Tongue (tissue), 1 donor: ENCODE measurements at regions not wholly inside any gene's neighbourhood (a gene's known extent, or its start where the extent isn't known, plus 50 kb on each side); places are given as distances from the start of the nearest gene placed in this dataset.

ENCODE experiments used
- DNase-seq: peaks from one replicate; pipeline ENCODE4 v3.0.0-alpha.2; 2015

DNA sequence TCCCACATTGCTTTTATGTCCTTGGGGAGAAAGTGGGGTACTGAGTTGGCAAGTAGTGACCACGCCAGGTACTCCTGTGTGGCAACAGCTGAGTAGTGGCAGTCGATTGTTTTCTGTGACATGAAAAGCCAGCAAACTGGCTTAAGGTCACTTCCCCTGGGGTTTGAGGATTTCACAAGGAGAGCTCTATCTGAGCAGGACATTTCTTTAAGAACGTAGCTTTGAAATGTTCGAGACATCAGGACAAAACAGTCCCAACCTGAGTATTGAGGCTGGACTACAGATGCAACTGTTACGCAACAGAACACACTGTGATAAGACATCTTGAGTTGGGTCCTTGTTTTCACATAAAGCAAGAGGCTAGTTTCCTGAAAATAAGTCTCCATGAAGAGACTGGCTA is 146.7 kb upstream of the KLF14 start:
- no peak for DNase-seq

DNA sequence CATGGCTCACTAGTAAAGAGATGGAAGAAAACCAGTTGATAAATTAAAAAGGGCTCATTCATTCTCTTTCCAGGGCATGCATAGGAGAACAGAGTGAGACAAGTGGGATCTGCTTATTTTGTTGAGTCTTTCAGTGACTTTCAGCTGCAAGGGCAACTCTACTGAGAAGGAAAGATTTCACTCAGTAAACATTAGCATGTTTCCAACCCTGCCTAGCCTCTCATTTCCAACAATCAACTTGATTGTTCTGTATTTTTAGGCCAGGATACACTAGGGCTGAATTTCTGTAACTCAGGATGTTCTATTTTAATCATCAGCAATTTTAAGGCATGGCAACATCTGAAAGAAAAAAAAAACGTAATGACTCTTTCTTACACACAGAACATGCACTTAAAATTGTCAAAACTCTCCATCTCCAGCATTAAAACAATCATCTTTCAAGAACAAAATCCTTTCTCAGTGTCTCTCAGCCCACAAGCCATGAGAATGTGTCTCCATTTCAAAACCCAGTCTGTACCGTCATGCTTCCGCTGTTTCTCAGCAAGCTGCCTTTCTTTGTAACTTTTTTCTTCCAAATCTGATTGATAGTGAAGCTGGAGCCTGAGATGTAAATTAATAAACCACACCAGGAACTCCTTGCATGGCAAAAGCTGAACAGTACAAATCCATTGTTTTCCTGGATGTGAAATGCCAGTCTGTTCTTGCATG is 147.2 kb upstream of the KLF14 start:
- no peak for DNase-seq

DNA sequence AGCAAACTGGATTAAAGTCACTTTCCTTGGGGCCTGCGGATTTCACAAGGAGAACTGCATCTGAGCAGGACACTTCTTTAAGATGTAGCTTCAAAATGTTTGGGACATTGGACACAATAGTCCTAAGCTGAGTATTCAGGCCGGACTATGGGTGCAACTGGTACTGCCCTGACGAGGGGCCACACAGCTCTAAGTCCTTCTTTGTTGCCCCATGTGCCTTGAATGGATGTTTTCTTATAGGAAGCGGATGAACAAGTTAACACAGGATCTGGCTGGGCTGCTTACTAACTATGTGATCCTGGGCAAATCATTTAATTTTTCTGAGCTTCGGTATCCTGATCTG is 147.8 kb upstream of the KLF14 start:
- no peak for DNase-seq

DNA sequence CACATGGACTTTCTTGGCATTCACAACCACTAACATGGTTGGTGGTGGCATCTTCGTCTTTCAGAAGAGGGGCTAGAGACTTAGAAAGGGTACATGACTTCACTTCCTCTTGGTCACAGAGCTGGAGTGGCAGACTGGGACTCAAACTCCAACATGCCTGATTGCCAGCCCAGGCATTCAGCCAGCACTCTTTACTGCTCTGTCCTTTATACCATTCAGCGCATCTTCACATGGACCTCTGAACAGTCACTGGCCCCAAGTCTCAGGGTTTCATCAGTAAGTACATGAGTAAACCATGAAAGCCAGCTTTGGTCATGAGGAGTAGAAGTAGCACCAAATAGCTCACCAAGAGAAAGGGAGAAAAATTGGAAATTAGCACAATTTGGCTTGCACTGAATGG is 148.4 kb upstream of the KLF14 start:
- DNase-seq: no peak

DNA sequence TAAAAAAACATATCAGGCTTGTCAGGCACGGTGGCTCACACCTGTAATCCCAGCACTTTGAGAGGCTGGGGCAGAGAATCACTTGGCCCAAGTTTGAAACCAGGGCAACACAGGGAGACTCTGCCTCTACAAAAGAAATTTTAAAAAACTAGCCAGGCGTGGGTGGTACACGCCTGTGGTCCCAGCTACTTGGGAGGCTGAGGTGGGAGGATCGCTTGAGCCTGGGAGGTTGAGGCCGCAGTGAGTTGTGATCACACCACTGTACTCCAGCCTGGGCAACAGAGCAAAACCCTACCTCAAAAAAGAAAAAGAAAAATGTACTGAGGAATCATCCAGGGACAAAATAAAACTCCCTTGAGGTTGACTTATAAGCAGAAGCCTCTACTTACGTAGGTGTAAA is 149.9 kb upstream of the KLF14 start:
- DNase-seq: no peak

DNA sequence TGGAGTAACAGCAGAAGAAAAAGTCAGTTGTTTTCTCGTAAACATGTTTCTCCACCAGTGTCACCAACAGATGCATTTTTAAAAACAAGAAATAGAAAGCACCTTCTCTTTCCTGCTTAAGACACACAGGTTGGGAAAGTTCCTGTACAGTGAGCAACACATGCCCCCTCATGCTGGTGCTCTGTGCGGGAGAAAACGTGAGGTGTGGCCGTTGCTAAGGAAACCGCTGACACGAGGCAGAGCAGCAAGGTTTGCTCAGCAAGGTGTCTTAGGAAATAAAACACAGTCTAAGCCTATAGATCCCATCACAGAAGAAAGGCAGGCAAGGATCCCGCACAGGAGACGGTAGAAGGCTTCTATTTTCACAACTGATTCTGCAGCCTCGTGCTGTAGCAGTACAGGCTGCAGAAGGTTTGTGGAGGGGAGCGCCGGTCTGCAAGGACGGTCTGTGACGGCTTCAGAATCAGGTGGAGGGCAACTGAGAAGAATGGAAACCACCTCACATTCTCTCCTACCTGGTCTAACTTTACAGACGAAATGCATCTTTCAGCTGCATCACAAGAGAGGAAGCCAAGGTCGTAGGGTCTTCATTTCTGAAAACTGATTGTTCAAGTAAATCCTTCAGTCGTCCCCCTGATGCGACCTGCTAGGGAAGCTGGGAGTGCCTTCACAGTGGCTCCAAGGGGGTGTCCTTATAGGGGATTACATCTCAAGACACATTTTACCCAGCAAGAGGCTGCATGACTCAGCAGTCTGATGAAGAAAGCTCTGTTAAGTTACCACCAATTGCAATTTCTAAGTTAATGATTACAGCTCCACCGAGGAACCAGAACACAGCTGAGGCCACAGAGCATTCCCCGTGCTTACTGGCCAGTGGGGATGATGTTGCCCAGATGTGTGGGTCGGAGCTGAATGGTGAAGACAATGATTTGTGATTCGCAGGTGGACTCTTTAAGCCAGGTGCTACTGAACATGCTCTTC is 150.7 kb upstream of the KLF14 start:
- peak; percentile 55 for DNase-seq

DNA sequence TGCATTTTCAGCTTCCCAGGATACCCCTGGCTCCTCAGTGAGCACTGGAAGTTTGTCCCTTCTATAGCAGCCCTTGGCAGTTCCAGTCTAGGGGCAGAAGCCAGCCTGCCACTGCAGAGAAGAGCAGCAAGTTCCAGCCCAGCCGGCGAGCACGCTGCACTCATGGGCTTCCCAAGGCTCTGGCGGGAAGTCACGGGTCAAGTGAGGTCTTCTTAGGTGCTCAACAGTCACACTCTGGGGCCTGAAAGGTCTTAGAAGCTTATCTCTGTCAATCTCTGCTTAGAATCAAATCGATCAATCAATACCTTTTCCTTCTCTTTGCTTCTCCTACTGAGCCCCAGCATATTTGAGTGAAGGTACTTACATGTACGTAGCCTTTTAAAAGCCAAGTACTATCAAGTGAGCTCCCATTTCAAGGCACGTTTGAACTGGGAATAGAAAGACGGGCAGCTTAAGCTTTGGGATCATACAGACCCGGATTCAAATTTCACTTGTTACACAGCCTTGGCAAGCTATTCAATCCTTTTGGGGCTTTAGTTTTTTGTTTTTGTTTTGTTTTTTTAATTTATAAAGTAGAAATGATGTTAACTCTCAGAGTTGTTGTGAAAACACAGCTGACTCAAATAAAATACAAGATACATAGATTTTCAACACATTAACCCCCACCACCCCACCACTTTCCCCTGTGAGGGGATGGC is 152.6 kb upstream of the KLF14 start:
- no peak for DNase-seq

DNA sequence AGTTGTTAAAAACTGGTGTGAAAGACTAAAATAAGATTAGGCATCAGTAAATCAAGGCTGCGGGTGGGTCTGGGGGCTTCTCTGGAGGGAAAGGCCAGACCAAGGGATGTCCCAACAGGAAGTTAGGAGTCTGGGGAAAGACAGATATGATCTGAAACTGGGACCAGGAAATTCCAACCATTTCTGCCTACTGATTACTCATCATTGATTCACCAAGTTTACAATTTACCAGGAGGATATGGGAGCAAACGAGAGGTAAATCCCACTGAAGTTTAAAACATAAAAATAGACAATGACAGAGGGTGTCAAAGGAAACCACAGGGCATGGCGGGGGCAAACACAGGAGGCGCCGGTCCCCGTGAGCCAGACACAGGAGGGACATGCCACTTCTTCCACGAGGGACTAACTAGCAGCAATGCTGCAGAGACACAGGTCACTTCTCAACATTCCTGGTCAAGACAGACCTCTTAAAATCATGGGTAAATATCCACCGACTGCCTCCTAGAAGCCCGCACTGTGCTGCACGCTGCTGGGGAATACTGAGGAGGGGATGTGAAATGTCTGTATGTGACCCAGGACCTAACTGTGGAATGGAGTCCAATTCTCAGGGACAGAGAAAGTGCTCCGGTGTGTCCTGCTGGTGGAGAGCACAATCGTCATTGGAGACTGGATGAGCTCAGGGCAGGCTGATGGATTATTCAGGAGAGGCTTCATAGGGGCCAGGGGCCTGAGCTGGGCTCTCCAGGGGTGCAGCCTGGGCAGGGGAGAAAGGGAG is 153.4 kb upstream of the KLF14 start:
- no peak for DNase-seq

DNA sequence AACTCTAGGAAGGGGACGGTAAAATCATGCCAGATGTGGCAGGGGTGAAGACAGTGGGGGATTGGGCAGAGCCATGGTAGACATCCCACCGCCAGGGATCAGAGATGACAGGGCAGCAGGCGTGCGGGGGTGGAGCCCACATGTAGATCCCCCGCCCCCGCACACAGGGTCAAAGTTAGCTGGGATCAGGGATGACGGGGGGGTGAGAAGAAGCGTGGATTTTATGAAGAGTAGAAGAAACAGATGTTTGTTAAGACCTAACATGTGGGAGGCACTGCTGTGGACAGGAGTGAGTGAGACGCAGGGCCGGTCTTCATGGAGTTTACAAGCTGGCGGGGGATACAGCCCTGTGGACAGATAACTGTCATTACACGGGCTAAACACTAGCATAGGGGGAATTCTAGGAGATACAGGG is 154.0 kb upstream of the KLF14 start:
- no peak for DNase-seq

DNA sequence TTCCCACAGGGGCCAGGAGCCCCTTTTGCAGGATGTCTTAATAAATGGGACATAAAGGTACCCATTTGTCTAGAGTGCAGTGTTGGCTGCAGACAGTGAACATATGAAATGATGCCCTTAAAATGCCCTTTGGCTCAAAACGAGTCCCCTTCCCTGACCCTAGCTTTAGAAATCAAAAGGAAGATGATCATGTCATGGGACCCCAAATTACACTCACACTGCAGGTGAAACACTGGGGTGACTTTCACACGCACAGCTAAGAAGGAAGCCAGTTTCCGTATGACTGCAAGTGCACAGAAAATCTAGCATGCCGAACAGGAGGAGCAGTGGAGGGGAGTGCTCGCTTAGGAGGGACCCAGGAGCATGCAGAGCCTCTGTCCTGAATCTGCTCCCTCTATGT is 154.5 kb upstream of the KLF14 start:
- DNase-seq: no peak

DNA sequence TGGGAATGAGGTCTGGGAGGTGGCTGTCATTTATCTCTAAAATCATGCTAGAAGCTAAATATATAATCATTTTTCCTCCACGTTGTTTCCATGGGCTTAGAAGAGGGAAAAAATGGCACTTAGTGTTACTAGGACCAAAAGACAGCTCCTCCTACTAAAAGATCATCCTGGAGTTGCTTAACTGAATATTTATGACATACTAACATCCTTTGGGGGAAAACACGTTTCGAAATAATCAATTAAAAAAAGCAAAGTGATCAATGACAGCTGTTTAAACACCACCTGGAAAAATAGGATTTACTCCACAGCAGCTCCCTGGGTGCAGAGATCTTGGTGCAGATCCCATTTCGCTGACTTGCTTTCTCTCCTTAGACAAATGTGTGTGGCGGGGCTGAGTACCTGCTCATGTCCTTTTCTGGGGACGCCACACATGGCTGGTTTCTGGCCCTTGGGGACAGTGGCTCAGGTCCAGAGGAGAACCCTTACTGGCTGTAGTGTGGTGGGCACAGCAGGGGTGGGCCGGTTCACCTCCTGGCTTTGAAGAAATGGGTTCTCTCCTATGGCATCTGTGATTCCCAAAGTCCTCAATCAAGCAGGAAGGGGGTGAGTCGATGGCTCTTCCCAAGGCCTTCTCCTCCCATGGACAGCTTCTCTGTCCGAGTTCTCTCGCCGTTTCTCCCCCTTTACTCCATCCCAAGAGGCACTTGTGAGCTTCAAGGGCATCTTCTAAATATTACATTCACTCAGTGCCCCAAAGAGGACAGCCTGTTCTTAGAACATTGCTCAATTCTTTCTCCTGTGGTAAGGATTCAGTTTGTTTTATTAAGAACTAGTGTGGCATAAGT is 156.4 kb upstream of the KLF14 start:
- no peak for DNase-seq

DNA sequence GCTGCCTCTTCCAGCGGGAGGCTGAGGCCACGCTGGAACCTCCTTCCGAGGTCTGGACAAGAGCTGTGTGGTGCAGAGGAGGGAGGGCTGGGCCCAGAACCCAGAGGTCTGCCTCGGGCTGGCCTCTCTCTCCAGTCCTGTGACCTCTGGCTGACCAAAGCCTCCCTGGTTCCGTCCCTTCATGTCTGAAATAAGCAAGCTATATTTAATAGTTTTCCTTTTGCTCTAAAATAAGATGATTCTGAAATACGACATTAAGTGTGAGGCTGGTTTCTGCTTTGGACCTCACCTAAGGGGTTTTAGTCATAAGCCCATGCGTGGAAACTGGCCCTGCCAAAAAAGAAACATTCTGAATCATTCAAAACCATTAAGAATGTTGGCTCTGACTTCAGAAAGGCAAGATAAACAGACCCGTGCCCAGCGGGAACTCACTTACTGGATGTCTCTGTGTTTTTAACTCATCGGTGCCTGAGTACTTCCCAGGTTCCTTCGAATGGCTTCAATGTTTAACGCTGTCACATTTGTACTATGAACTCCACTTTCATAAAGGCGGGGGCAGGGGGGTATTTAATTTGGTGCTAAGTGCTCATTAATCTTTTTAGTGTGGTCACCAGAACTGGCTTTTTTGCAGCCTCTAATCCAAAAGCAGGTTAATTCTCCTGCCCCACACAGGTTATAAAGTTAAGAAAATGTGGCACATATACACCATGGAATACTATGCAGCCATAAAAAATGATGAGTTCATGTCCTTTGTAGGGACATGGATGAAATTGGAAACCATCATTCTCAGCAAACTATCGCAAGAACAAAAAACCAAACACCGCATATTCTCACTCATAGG is 157.5 kb upstream of the KLF14 start:
- no peak for DNase-seq

DNA sequence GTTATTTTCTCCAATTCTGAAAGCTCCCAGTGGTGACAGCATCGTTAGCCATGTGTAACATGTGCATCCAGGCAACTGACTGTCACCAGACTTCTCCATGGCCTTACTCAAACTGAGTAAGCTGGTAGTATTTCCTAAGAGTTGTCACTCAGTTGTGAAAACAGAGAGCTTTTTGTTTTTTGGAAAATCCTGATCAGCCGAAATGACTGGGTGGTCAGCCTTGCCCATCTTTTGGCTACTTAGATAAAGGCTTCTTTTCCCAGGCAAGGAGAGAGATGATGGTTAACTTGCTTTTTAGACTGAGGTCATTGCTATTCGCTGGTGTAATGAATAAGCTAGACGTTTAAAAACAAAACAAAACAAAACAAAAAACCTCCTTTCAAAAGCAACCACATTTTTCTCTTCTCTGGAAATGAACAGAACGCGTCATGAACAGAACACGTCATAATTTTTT is 159.5 kb upstream of the KLF14 start:
- DNase-seq: no peak

DNA sequence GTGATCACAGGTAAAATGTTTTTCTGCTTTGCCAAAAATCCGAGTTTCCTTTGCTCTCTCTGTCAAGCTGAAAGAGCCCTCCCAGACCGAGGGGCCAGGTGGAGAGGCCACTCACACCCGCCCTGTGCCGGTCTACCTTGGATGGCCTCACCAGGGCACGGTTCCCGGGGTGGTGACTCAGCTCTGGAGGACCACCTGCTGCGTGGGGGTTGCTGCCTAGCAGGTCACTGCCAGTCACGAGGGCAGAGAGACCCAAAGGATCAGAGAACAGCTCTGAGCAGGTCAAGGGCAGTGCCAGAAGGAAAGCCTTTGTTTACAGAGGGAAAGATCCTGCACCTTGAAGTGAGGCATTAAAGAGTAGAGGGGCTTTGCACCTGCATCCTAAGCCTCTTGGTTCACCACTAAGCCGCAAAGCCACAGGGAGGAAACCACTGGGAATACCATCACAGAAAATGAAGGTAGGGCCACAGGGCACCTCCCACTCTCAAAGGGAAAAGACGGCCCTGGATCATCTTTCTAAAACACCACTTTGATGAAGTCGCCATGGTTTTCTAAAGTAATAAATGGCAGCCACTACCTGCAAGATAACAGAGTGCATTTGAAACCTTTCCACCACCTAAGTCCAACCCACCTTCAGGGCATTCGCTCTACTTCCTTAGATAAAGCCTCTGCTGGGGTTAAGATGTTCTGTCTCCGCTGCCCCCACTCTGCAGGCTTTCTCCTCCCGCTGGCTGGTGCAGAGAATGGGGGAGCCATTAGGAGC is 160.3 kb upstream of the KLF14 start:
- DNase-seq: no peak

DNA sequence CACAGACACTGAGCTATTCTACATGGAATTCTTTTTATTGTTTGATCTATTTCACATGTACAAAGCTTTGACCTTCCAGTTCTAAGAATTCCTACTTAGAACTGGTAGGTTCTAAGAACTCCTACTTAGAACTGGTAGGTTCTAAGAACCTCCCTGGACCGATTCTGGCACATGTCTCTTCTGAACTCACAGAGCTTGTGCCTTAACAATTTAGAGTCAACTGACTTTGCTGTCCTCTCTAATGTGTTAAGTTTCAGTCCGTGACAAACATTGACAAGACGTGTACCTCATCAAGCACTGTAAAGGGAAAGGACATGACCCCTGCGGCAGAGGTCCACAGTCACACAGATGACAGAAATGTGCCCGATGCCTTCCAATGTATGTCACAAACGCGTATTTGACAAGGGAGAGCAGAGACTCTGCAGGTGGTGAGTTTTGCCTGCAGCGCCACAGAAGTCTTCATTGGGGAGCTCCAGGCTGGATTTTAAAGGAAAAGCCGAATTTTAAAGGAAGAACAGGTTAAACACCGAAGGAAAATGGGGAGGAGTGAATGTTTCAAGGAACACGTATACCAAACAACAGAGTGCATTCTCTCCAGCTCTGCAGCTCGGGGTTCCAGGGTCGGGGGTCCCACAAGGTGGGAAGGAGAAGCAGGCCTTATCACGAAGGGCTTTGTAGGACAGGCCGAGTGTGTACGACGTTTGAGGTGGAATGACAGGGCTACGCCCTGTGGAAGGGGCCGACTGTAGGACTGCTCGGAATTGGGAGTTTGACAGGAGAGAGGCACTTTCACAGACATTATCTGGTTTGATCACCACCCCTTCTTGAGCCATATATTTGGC is 161.1 kb upstream of the KLF14 start:
- no peak for DNase-seq

DNA sequence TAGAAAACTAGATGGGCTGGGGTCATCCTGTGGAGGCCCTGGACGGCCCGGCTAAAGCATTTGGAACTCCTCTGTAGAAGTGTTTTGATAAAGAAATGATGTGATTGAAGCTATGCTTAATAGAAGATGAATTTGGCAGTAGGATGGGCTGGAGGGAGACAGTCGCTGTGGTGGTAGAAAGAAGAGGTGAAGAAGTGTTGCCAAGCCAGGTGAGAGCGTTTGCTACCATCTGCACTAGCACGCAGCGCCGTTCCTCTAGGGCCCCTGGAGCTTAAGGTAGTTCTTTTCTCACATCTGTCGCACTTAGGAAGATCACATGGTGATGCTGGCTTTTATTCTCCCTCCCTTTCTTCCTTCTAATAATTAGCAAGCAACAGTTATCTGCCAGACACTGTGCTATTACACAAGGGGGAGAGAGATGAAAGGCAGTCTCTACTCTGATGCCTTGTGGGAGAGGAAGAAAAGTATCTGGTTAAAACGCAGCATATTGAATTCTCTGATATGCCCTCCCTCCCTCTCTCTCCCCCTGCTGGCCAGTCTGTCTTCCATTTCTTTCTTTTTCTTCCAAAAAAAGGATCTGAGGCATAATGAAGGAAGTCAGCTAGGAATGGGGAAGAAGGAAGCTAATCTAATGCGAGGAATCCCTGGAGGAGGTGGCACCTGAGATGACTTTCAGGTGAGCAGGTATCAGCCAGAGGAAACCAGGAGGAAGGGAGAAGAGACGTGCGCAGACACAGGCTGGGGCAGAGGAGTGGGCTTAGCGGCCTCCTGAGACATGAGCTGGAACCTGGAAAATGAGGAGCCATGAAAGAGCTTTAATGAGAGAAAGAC is 162.3 kb upstream of the KLF14 start:
- DNase-seq: no peak

DNA sequence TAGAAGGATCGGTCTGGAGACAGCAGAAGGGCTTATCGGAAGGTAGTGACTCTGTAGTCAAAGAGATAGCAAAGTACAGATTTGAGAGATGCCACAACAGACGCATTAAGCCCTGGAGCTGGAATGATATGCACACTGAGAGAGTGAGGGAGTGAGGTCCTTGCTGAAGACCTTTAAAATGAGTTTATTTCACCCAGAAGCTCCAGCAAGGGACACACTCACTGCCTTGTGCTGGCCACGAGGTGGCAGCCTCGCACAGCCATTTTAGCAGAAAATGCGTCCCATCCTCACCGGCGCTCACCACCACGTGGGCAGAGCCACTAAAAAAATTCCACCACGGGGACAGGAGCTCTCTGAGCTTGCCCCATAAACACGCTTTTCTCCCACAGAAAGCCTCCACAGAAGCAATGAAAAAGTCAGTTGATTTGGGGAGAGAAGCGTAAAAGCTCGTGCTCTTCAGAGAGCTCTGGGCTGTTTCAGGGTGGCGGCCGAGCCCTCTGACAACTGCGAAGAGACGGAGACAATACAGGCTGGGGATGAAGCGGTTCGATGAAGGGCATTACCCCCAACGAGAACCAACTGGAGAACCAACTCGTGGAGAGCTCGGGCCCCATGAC is 163.0 kb upstream of the KLF14 start:
- DNase-seq: peak; percentile 84
